ENCODE measurements at regions not wholly inside any gene's neighbourhood (a gene's known extent, or its start where the extent isn't known, plus 50 kb on each side); places are given as distances from the start of the nearest gene placed in this dataset.

DNA sequence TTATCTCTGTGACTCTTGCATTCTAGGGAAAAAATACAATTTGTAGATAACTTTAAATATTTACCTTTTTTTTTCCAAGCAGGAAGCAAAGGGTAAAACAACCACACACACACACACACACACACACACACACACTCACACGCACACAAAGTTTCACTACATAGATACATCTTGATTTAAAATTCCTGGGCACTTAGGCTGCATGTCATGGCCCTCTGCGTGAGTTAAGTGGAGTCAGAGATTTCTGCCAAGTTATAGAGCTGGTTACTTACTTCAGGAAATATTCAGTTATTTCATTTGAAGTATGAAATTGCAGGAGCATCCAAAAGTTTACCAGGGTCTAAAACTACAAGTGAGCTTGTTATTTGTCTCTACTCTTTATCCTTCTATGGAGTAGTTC, 612.0 kb downstream of the IRS1 start:
- H3K27ac ChIP-seq: no peak overlapping the region
- no peaks in the 10 kb centered on the region for H3K9me3 ChIP-seq (ENCODE audit: low read depth)
- H3K4me1 ChIP-seq (ENCODE audit: low read depth): no peaks in the 10 kb centered on the region
- TF ChIP-seq, protein P1, sequence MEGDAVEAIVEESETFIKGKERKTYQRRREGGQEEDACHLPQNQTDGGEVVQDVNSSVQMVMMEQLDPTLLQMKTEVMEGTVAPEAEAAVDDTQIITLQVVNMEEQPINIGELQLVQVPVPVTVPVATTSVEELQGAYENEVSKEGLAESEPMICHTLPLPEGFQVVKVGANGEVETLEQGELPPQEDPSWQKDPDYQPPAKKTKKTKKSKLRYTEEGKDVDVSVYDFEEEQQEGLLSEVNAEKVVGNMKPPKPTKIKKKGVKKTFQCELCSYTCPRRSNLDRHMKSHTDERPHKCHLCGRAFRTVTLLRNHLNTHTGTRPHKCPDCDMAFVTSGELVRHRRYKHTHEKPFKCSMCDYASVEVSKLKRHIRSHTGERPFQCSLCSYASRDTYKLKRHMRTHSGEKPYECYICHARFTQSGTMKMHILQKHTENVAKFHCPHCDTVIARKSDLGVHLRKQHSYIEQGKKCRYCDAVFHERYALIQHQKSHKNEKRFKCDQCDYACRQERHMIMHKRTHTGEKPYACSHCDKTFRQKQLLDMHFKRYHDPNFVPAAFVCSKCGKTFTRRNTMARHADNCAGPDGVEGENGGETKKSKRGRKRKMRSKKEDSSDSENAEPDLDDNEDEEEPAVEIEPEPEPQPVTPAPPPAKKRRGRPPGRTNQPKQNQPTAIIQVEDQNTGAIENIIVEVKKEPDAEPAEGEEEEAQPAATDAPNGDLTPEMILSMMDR (IDR thresholded peaks at IDR 0.05; ENCODE audit: low read depth, low read length): no peak
- H3K4me3 ChIP-seq: no peak overlapping the region
- peak in 1 of 2 donors; percentile 54 for DNase-seq (ENCODE audit: low read depth in 1 of 2, low spot score in 1 of 2)
- H3K27me3 ChIP-seq: no peaks in the 10 kb centered on the region
- H3K36me3 ChIP-seq: no peaks in the 10 kb centered on the region

DNA sequence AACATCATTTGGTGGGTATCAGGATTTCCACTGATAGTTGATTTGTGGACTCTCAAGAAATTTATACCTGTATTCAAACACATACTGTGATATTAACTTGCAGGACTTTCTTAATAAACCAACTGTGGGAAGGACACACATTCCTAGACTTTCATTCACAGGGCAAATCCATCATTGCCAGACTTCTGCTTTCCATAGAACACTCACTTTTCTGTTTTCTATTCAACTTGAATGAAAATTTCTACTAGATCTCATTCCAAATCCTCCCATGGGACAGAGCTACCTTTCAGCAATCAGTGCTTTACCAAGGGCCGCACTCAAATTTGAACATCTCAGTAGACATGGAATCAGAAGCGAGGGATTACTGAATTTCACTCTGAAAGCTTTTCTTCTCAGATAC, 612.5 kb downstream of the IRS1 start:
- Histone ChIP-seq H3K4me3 (no peak overlapping the region), H3K9me3 (ENCODE audit: low read depth) (no peaks in the 10 kb centered on the region), H3K27me3 (no peaks in the 10 kb centered on the region), H3K36me3 (no peaks in the 10 kb centered on the region), H3K4me1 (ENCODE audit: low read depth) (no peaks in the 10 kb centered on the region), H3K27ac (no peak overlapping the region)
- TF ChIP-seq, protein P1 (IDR thresholded peaks at IDR 0.05; ENCODE audit: low read depth, low read length): no peak
- DNase-seq (ENCODE audit: low read depth in 1 of 2, low spot score in 1 of 2): no peak

DNA sequence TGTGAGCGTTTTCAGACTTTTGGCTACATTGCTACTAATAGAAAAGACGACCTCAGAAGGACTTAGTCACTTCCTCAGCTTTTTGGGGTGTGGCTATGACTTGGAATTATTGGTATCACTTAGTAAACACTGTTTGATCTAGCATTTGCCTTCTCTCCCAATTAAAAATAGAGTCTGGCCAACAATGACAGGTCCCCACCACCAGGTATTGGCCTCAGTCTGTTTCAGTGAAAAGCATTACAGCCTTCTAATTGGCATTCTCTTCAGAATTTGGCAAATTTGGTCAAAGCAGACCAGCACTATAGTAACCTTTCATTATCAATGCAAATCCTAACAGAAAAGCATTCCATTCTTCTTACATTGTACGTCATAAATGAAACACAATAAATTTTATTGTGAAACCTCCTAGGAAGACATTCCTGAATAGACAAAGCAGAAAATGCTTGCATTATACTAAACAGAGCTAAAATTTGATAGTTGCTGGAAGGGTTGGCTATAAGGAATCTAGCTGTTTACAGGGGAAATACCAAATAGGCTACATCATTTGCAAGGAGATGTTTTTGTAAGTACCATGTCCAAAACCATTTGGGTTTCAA, 613.9 kb downstream of the IRS1 start:
- no peak overlapping the region for H3K27ac ChIP-seq
- H3K4me3 ChIP-seq: no peak overlapping the region

DNA sequence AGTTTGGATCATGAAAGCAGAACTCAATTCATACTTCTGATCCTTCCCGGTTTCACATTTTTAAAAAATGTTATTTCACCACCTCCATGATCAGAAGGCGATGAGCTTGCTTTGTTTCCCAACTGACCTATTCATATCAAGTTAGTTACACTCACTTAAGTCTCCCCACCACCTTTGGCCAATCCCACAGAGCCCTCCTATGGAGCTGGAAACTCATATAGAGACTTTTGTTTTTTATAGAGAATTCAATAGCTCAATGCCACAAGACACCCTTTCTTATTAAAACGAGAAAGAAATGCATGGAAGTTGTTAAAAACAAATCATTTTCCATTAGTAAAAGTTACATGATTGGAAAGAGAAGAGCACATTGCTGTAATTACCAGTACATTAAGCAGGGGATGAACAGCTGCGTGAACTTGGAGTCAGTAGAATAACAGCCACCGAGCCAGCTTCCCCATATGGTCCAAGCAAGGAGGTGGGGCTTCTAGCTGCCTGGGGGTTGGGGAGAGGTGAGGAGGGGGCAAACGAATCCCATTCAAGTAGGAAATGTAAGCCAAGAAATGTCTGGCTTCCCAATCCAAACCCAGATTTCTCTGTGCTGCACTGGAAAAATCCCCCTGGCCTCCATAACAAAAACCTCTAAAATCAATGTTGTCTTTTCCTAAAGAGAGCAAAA, 614.5 kb downstream of the IRS1 start:
- H3K27me3 ChIP-seq: no peaks in the 10 kb centered on the region
- H3K4me1 ChIP-seq (ENCODE audit: low read depth): no peaks in the 10 kb centered on the region
- H3K27ac ChIP-seq: no peak overlapping the region
- no peak overlapping the region for H3K4me3 ChIP-seq
- no peaks in the 10 kb centered on the region for H3K36me3 ChIP-seq
- H3K9me3 ChIP-seq (ENCODE audit: low read depth): no peaks in the 10 kb centered on the region
- TF ChIP-seq, protein P1 (IDR thresholded peaks at IDR 0.05; ENCODE audit: low read depth, low read length): no peak
- peak in 1 of 2 donors; percentile 52 for DNase-seq (ENCODE audit: low read depth in 1 of 2, low spot score in 1 of 2)

More for the DNA sequence above, 613.9 kb downstream of the IRS1 start:
- TF ChIP-seq, protein P1 (IDR thresholded peaks at IDR 0.05; ENCODE audit: low read depth, low read length): no peak
- Histone ChIP-seq H3K4me1 (ENCODE audit: low read depth) (no peaks in the 10 kb centered on the region), H3K9me3 (ENCODE audit: low read depth) (no peaks in the 10 kb centered on the region), H3K36me3 (no peaks in the 10 kb centered on the region), H3K27me3 (no peaks in the 10 kb centered on the region)
- DNase-seq (ENCODE audit: low read depth in 1 of 2, low spot score in 1 of 2): peak in 1 of 2 donors; percentile 91

DNA sequence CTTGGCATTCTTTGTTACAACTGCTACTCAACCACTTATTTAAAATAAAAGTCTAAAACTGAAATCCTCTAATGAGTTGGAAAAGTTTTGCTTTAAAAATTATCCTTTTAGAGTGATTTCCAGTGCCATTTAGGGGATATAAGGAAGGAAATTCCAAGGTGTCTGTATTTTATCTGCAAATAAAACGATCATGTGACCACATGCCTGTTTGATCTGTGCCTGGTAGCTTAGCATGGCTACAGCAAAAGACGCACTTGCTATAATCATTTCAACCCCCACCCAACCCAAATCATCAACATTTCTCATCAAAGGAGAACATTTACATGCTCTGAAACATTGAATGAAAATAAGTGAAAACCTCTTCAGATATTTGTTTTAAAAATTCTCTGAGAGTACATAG, 615.1 kb downstream of the IRS1 start:
- Histone ChIP-seq H3K27ac (no peak overlapping the region), H3K36me3 (no peaks in the 10 kb centered on the region), H3K4me1 (ENCODE audit: low read depth) (no peaks in the 10 kb centered on the region), H3K4me3 (no peak overlapping the region), H3K9me3 (ENCODE audit: low read depth) (no peaks in the 10 kb centered on the region), H3K27me3 (no peaks in the 10 kb centered on the region)
- TF ChIP-seq, protein P1 (IDR thresholded peaks at IDR 0.05; ENCODE audit: low read depth, low read length): no peak
- DNase-seq (ENCODE audit: low read depth in 1 of 2, low spot score in 1 of 2): no peak

All from cardiac muscle cell (in vitro differentiated cells and primary cell).